H9 (cell line): ENCODE measurements at regions not wholly inside any gene's neighbourhood (a gene's known extent, or its start where the extent isn't known, plus 50 kb on each side); places are given as distances from the start of the nearest gene placed in this dataset.

ENCODE experiments used
- DNase-seq: peaks from one replicate; pipeline ENCODE4 v3.0.0-alpha.2; 2017
- H2AFZ ChIP-seq: one replicate; pipeline ENCODE4 v1.6.1; 2013; ENCODE audit warnings: mild to moderate bottlenecking, low read length, control low read depth, moderate library complexity
- H2AK5ac ChIP-seq: 2 replicates; pipeline ENCODE4 v1.6.1; 2013; ENCODE audit warnings: low read length, control low read depth, mixed read lengths; ENCODE audit not compliant: insufficient read length
- H2BK120ac ChIP-seq: one replicate; pipeline ENCODE4 v1.6.1; 2013; ENCODE audit warnings: low read depth, mild to moderate bottlenecking, low read length, control low read depth, inconsistent platforms; ENCODE audit not compliant: poor library complexity, severe bottlenecking
- H2BK12ac ChIP-seq: 2 replicates; pipeline ENCODE4 v1.6.1; 2013; ENCODE audit warnings: low read length, control low read depth, mixed read lengths, low read depth; ENCODE audit not compliant: insufficient read length
- H2BK15ac ChIP-seq: 2 replicates; pipeline ENCODE4 v1.6.1; 2013; ENCODE audit warnings: low read depth, low read length, control low read depth
- H2BK20ac ChIP-seq: one replicate; pipeline ENCODE4 v1.6.1; 2013; ENCODE audit warnings: low read depth, mild to moderate bottlenecking, low read length, control low read depth, inconsistent platforms; ENCODE audit not compliant: poor library complexity, severe bottlenecking
- H2BK5ac ChIP-seq: 2 replicates; pipeline ENCODE4 v1.6.1; 2013; ENCODE audit warnings: low read length, control low read depth, mixed read lengths; ENCODE audit not compliant: insufficient read length
- H3K14ac ChIP-seq: 2 replicates; pipeline ENCODE4 v1.6.1; 2013; ENCODE audit warnings: low read length, control low read depth; ENCODE audit not compliant: insufficient read depth
- H3K18ac ChIP-seq: 2 replicates; pipeline ENCODE4 v1.6.1; 2013; ENCODE audit warnings: low read depth, mild to moderate bottlenecking, mixed read lengths, low read length, control low read depth; ENCODE audit not compliant: insufficient read length
- H3K23ac ChIP-seq: 2 replicates; pipeline ENCODE4 v1.6.1; 2013; ENCODE audit warnings: low read length, control low read depth, mixed read lengths, low read depth; ENCODE audit not compliant: insufficient read length
- H3K23me2 ChIP-seq: 2 replicates; pipeline ENCODE4 v1.6.1; 2013; ENCODE audit warnings: low read depth, mild to moderate bottlenecking, mixed read lengths, low read length, control low read depth; ENCODE audit not compliant: insufficient read length, poor library complexity, severe bottlenecking
- H3K27ac ChIP-seq: 2 replicates; pipeline ENCODE4 v1.5.1; 2013; ENCODE audit warnings: low read length, control low read depth, mixed read lengths, low read depth; ENCODE audit not compliant: insufficient read length
- H3K27me3 ChIP-seq: 2 replicates; pipeline ENCODE4 v1.6.1; 2013; ENCODE audit warnings: low read length, control low read depth, inconsistent platforms; ENCODE audit not compliant: insufficient read depth
- H3K4ac ChIP-seq: 2 replicates; pipeline ENCODE4 v1.6.1; 2013; ENCODE audit warnings: low read depth, mild to moderate bottlenecking, control low read depth, inconsistent platforms, low read length, moderate library complexity
- H3K4me1 ChIP-seq: 2 replicates; pipeline ENCODE4 v1.6.1; 2013; ENCODE audit warnings: low read length, control low read depth, inconsistent platforms; ENCODE audit not compliant: insufficient read depth
- H3K4me2 ChIP-seq: 2 replicates; pipeline ENCODE4 v1.6.1; 2013; ENCODE audit warnings: low read length, control low read depth, mixed read lengths; ENCODE audit not compliant: insufficient read length, insufficient read depth
- H3K56ac ChIP-seq: 2 replicates; pipeline ENCODE4 v1.6.1; 2013; ENCODE audit warnings: low read depth, mild to moderate bottlenecking, mixed read lengths, low read length, control low read depth; ENCODE audit not compliant: insufficient read length
- H3K79me1 ChIP-seq: 2 replicates; pipeline ENCODE4 v1.6.1; 2013; ENCODE audit warnings: low read depth, mild to moderate bottlenecking, moderate library complexity, low read length, control low read depth, inconsistent platforms; ENCODE audit not compliant: insufficient read depth, poor library complexity, severe bottlenecking
- H3K79me2 ChIP-seq: 2 replicates; pipeline ENCODE4 v1.6.1; 2013; ENCODE audit warnings: low read length, control low read depth, inconsistent platforms; ENCODE audit not compliant: insufficient read depth
- H3K9ac ChIP-seq: 2 replicates; pipeline ENCODE4 v1.6.1; 2013; ENCODE audit warnings: low read length, control low read depth, mixed read lengths; ENCODE audit not compliant: insufficient read length; ENCODE audit errors: extremely low read depth
- H3K9me3 ChIP-seq: one replicate; pipeline ENCODE4 v1.6.1; 2013; ENCODE audit warnings: low read depth, low read length, inconsistent platforms; ENCODE audit not compliant: control insufficient read depth
- H3T11ph ChIP-seq: one replicate; pipeline ENCODE4 v1.6.1; 2013; ENCODE audit warnings: mild to moderate bottlenecking, low read length, control low read depth, inconsistent platforms
- H4K20me1 ChIP-seq: one replicate; pipeline ENCODE4 v1.6.1; 2013; ENCODE audit not compliant: control insufficient read depth, insufficient read length, insufficient read depth
- H4K5ac ChIP-seq: 2 replicates; pipeline ENCODE4 v1.6.1; 2013; ENCODE audit warnings: low read depth, mild to moderate bottlenecking, mixed read lengths, low read length, control low read depth; ENCODE audit not compliant: insufficient read length
- H4K8ac ChIP-seq: replicated peaks from 2 replicates; pipeline ENCODE4 v1.6.1; 2013; ENCODE audit warnings: low read length, control low read depth, mixed read lengths, low read depth; ENCODE audit not compliant: insufficient read length
- H4K91ac ChIP-seq: 2 replicates; pipeline ENCODE4 v1.6.1; 2013; ENCODE audit warnings: low read depth, mild to moderate bottlenecking, moderate library complexity, mixed read lengths, low read length, control low read depth; ENCODE audit not compliant: insufficient read length
- H3K27ac Mint-ChIP-seq, 3 experiments: 2 replicates in 2 of 3; 3 replicates in 1 of 3; pipeline ENCODE4 v1.8.0; 2020 to 2021; ENCODE audit warnings: mixed read lengths in 3 of 3, mild to moderate bottlenecking in 1 of 3, moderate library complexity in 1 of 3
- H3K27me3 Mint-ChIP-seq: 2 replicates; pipeline ENCODE4 v1.8.0; 2021; ENCODE audit warnings: low read depth, mild to moderate bottlenecking, moderate library complexity, mixed read lengths
- H3K36me3 Mint-ChIP-seq, 3 experiments: 2 replicates in 2 of 3; 3 replicates in 1 of 3; pipeline ENCODE4 v1.8.0; 2020 to 2021; ENCODE audit warnings: low read depth in 3 of 3, mixed read lengths in 3 of 3; ENCODE audit not compliant: insufficient read depth in 1 of 3
- H3K4me1 Mint-ChIP-seq, 2 experiments: 2 replicates each; pipeline ENCODE4 v1.8.0; 2020; ENCODE audit warnings: mixed read lengths in 2 of 2
- H3K4me3 Mint-ChIP-seq, 2 experiments: 2 replicates in 1 of 2; 3 replicates in 1 of 2; pipeline ENCODE4 v1.8.0; 2020 to 2021; ENCODE audit warnings: mild to moderate bottlenecking in 2 of 2, mixed read lengths in 2 of 2, moderate library complexity in 1 of 2
- H3K9me3 Mint-ChIP-seq, 2 experiments: 2 replicates in 1 of 2; 3 replicates in 1 of 2; pipeline ENCODE4 v1.8.0; 2020; ENCODE audit warnings: mild to moderate bottlenecking in 2 of 2, mixed read lengths in 2 of 2, moderate library complexity in 1 of 2
- CTCF ChIP-seq: fragments of 200-600 bp; sonication (generic); conservative IDR thresholded peaks from 3 replicates; pipeline ENCODE4 v1.8.0; 2021; ENCODE audit warnings: antibody characterized with exemption, mild to moderate bottlenecking
- WGBS: extraction: QIAGEN DNeasy Blood & Tissue Kit; methylation state at CpG from one replicate; pipeline ENCODE4 v1.1.7; 2013; ENCODE audit warnings: missing lambda C conversion rate, low lambda C conversion rate, mixed read lengths; ENCODE audit not compliant: insufficient read length; ENCODE audit errors: extremely low coverage; 5-methylcytosine and 5-hydroxymethylcytosine counted together

GRCh38 chr10:28378986-28379585 lies 76.2 kb upstream of the MPP7 start:
- peaks cover 5 to 13% of the 10 kb centered on the region in 2 experiments; a peak in 3 of 4 replicates for H3K4me1 Mint-ChIP-seq
- no peak overlapping the region for H2BK12ac ChIP-seq

More at GRCh38 chr10:28378986-28379585, 76.2 kb upstream of the MPP7 start:
- Histone ChIP-seq H3K9me3 (no peaks in the 10 kb centered on the region), H3K27me3 (no peaks in the 10 kb centered on the region), H3T11ph (no peak overlapping the region), H3K23me2 (no peaks in the 10 kb centered on the region), H3K9ac (no peak overlapping the region), H3K4ac (no peak overlapping the region), H3K4me2 (no peak overlapping the region), H4K5ac (peak overlapping the region; percentile 22), H3K56ac (no peak overlapping the region), H3K79me1 (no peaks in the 10 kb centered on the region), H4K91ac (no peak overlapping the region), H3K18ac (no peak overlapping the region), H2BK15ac (no peak overlapping the region), H2AFZ (peak overlapping the region; percentile 56), H2BK120ac (peak overlapping the region; percentile 7), H3K23ac (no peak overlapping the region), H2AK5ac (no peak overlapping the region), H2BK20ac (no peak overlapping the region), H3K4me1 (no peaks in the 10 kb centered on the region), H3K14ac (no peak overlapping the region), H4K8ac (peak overlapping the region; percentile 96), H3K27ac (no peak overlapping the region), H3K79me2 (no peaks in the 10 kb centered on the region), H4K20me1 (no peaks in the 10 kb centered on the region), H2BK5ac (no peak overlapping the region)
- peak overlapping the region in 2 of 3 experiments; percentile 2 to 33; a peak in 3 of 7 replicates for H3K27ac Mint-ChIP-seq
- no peak overlapping the region for H3K4me3 Mint-ChIP-seq
- no peaks in the 10 kb centered on the region for H3K9me3 Mint-ChIP-seq
- no peak for TF ChIP-seq CTCF
- H3K27me3 Mint-ChIP-seq: no peaks in the 10 kb centered on the region; the same call in 1 of the 2 replicates
- H3K36me3 Mint-ChIP-seq: no peaks in the 10 kb centered on the region
- WGBS: no CpG with 5 or more reads among the region's 8 CpGs
- DNase-seq: no peak
